NCI-H748 (cell line): ENCODE measurements at regions not wholly inside any gene's neighbourhood (a gene's known extent, or its start where the extent isn't known, plus 50 kb on each side); places are given as distances from the start of the nearest gene placed in this dataset.

Experiments
- DNase-seq: peaks from one replicate; lab custom pipeline; 2025; ENCODE audit not compliant: unreplicated experiment; lab: John Stamatoyannopoulos, UW

- no peak for DNase-seq
Observed at GRCh38 chr7:89908736-89909135, 245.5 kb upstream of the STEAP1 start.

GRCh38 chr7:89914711-89915110, 239.6 kb upstream of the STEAP1 start:
- peak; percentile 34 for DNase-seq

GRCh38 chr7:89926194-89926593, 228.1 kb upstream of the STEAP1 start:
- no peak for DNase-seq

GRCh38 chr7:89926701-89927100, 227.6 kb upstream of the STEAP1 start:
- no peak for DNase-seq

- no peak for DNase-seq
Observed at GRCh38 chr7:89927762-89928161, 226.5 kb upstream of the STEAP1 start.

- no peak for DNase-seq
Observed at GRCh38 chr7:89928451-89928850, 225.8 kb upstream of the STEAP1 start.

GRCh38 chr7:89934101-89934500, 220.2 kb upstream of the STEAP1 start:
- DNase-seq, result no peak

GRCh38 chr7:89943525-89944050, 210.7 kb upstream of the STEAP1 start:
- no peak for DNase-seq

- DNase-seq, result no peak
Observed at GRCh38 chr7:89958525-89959068, 195.7 kb upstream of the STEAP1 start.

- peak; percentile 6 for DNase-seq
Observed at GRCh38 chr7:89966067-89966664, 188.1 kb upstream of the STEAP1 start.

- DNase-seq, result no peak
Observed at GRCh38 chr7:89975577-89975976, 178.7 kb upstream of the STEAP1 start.

GRCh38 chr7:89987665-89988064, 166.6 kb upstream of the STEAP1 start:
- DNase-seq, result no peak

- no peak for DNase-seq
Observed at GRCh38 chr7:89988074-89988473, 166.2 kb upstream of the STEAP1 start.

GRCh38 chr7:89989454-89989853, 164.8 kb upstream of the STEAP1 start:
- peak; percentile 30 for DNase-seq

GRCh38 chr7:89994483-89994882, 159.8 kb upstream of the STEAP1 start:
- no peak for DNase-seq

GRCh38 chr7:89998554-89998953, 155.7 kb upstream of the STEAP1 start:
- DNase-seq, result no peak

- DNase-seq, result no peak
Observed at GRCh38 chr7:90005836-90006235, 148.4 kb upstream of the STEAP1 start.

GRCh38 chr7:90007001-90007654, 147.1 kb upstream of the STEAP1 start:
- DNase-seq, result peak; percentile 85

GRCh38 chr7:90007831-90008230, 146.4 kb upstream of the STEAP1 start:
- DNase-seq, result no peak

- no peak for DNase-seq
Observed at GRCh38 chr7:90022213-90022612, 132.1 kb upstream of the STEAP1 start.

- no peak for DNase-seq
Observed at GRCh38 chr7:90025771-90026170, 128.5 kb upstream of the STEAP1 start.

- DNase-seq, result no peak
Observed at GRCh38 chr7:90033850-90034249, 120.4 kb upstream of the STEAP1 start.
